ENCODE measurements at regions not wholly inside any gene's neighbourhood (a gene's known extent, or its start where the extent isn't known, plus 50 kb on each side); places are given as distances from the start of the nearest gene placed in this dataset.

GRCh38 chr16:51267681-51268080, 116.6 kb upstream of the SALL1 start:
- Histone ChIP-seq H4K20me1 (ENCODE audit: insufficient read depth, low read length) (no peaks in the 10 kb centered on the region), H3K56ac (ENCODE audit: extremely low read depth, insufficient read depth, low read length) (no peak overlapping the region), H3K9me3 (ENCODE audit: control insufficient read depth, insufficient read depth, low read length) (no peaks in the 10 kb centered on the region; the same call in 1 of the 2 replicates), H3K9me1 (ENCODE audit: insufficient read depth, low read length) (no peaks in the 10 kb centered on the region), H3K27ac (ENCODE audit: insufficient read depth, low read length) (no peak overlapping the region), H2BK15ac (ENCODE audit: low read depth, low read length) (no peak overlapping the region), H3K4me3 (ENCODE audit: insufficient read depth, low read depth, low read length) (no peak overlapping the region), H3K23ac (ENCODE audit: low read depth, low read length) (no peak overlapping the region), H3K36me3 (ENCODE audit: control insufficient read depth, insufficient read depth, low read length) (no peaks in the 10 kb centered on the region), H4K5ac (ENCODE audit: low read depth, low read length) (no peak overlapping the region), H4K8ac (ENCODE audit: low read depth in 2 of 2, low read length in 2 of 2) (no peak overlapping the region), H2AK9ac (replicated peaks; ENCODE audit: low read depth, low read length, poor library complexity) (no peak overlapping the region), H3K27me3 (ENCODE audit: control insufficient read depth, insufficient read depth, low read length) (peaks cover 6% of the 10 kb centered on the region), H3K14ac (replicated peaks; ENCODE audit: low read depth, low read length) (no peak overlapping the region), H2BK120ac (ENCODE audit: low read depth, low read length) (no peak overlapping the region), H2AFZ (replicated peaks; ENCODE audit: low read length, poor library complexity) (no peak overlapping the region), H4K91ac (ENCODE audit: insufficient read depth, low read depth, low read length) (no peak overlapping the region), H3K9ac (ENCODE audit: low read depth, low read length) (no peak overlapping the region), H2BK5ac (ENCODE audit: low read depth, low read length, poor library complexity, severe bottlenecking) (no peak overlapping the region), H2AK5ac (ENCODE audit: low read depth, low read length) (no peak overlapping the region), H3K79me1 (ENCODE audit: low read depth in 1 of 2, low read length in 2 of 2) (no peaks in the 10 kb centered on the region), H3K4me1 (ENCODE audit: control insufficient read depth, insufficient read depth, low read length) (no peaks in the 10 kb centered on the region), H2BK20ac (ENCODE audit: low read depth, low read length) (no peak overlapping the region), H3K18ac (ENCODE audit: low read depth, low read length) (no peak overlapping the region), H3K4ac (ENCODE audit: low read depth, low read length) (no peak overlapping the region), H3K4me2 (ENCODE audit: low read depth, low read length) (no peak overlapping the region)
- dilution Hi-C loops (cut with HindIII; ENCODE audit: low sequenced_read_pairs, unreplicated experiment) (no loop called here), in situ Hi-C loops (cut with MboI; ENCODE audit: low sequenced_read_pairs) (no loop called here), intact Hi-C loops (cut with micrococcal nuclease) (no loop called here)
- ATAC-seq (ENCODE audit: low read depth), result no peak
- no TSS peak for BruUV-seq (replicated peaks)
- POLR2A ChIA-PET (ENCODE audit: unreplicated experiment), result no interaction called here
- TF ChIP-seq CEBPB (IDR thresholded peaks at IDR 0.05; ENCODE audit: low read depth, low read length) (no peak), BHLHE40 (IDR thresholded peaks at IDR 0.05; ENCODE audit: low read depth, low read length) (no peak), RFX5 (IDR thresholded peaks at IDR 0.05; ENCODE audit: low read depth, low read length) (no peak), MAFK (IDR thresholded peaks at IDR 0.05; ENCODE audit: low read depth, low read length) (no peak), CTCF (conservative IDR thresholded peaks at IDR 0.05; ENCODE audit: low read depth, low read length) (no peak), RCOR1 (IDR thresholded peaks at IDR 0.05; ENCODE audit: insufficient replicate concordance, low read length) (no peak)
- CTCF ChIA-PET, result interaction anchor here (0.5 kb wide), 1 partner anchor 494 kb away, joined by 3 read pairs; no protein-coding TSS in a partner anchor
- DNase-seq, result no peak
- no CpG with 5 or more reads among the region's 3 CpGs for WGBS, 2 experiments (ENCODE audit: extremely low coverage in 2 of 2, insufficient read length in 1 of 2)

Measured in IMR-90 (cell line).